BE2C (cell line): ENCODE measurements at regions not wholly inside any gene's neighbourhood (a gene's known extent, or its start where the extent isn't known, plus 50 kb on each side); places are given as distances from the start of the nearest gene placed in this dataset.

Experiments used
- DNase-seq: peaks from one replicate; pipeline ENCODE4 v3.0.0-alpha.2; 2020
- H3K27me3 ChIP-seq: fragments of 250-450 bp; sonication (Bioruptor Pico); 2 replicates; pipeline ENCODE4 v1.5.1; 2020; ENCODE audit warnings: mild to moderate bottlenecking
- H3K36me3 ChIP-seq: fragments of 250-450 bp; sonication (Bioruptor Pico); 2 replicates; pipeline ENCODE4 v1.5.1; 2020; ENCODE audit warnings: mild to moderate bottlenecking
- H3K4me1 ChIP-seq: fragments of 250-450 bp; sonication (Bioruptor Pico); 2 replicates; pipeline ENCODE4 v1.5.1; 2020
- H3K4me3 ChIP-seq: 2 replicates; pipeline ENCODE4 v1.5.1; 2011; ENCODE audit warnings: low read depth, low read length
- H3K9me3 ChIP-seq: fragments of 250-450 bp; sonication (Bioruptor Pico); 2 replicates; pipeline ENCODE4 v1.5.1; 2020
- CTCF ChIP-seq: IDR thresholded peaks from 2 replicates; pipeline ENCODE4 v1.5.1; 2012; ENCODE audit warnings: mild to moderate bottlenecking, low read depth, low read length

DNA sequence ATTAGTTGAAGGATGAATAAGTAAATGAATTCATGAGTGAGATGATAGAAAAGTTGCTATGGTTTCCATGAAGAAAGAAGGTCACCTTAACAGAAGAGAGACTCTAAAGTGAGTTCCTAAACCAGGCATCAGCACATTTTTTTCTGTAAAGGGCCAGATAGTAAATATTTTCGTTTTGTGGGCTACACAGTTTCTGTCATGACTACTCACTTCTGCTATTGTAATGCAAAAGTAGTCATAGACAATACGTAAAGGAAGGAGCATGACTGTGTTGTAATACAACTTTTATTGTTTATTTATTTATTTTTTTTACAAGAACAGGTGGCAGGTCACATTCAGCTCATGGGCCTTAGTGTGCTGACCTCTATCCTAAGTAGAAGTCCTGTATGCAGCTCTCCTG lies 426.1 kb upstream of the DYNLRB2 start:
- TF ChIP-seq CTCF: no peak
- H3K27me3 ChIP-seq: no peaks in the 10 kb centered on the region
- no peaks in the 10 kb centered on the region for H3K4me1 ChIP-seq
- DNase-seq: no peak
- H3K9me3 ChIP-seq: no peaks in the 10 kb centered on the region
- H3K4me3 ChIP-seq: no peak overlapping the region
- H3K36me3 ChIP-seq: no peaks in the 10 kb centered on the region

GRCh38 chr16:80113873-80114574 lies 426.8 kb upstream of the DYNLRB2 start:
- H3K27me3 ChIP-seq: no peaks in the 10 kb centered on the region
- no peak for TF ChIP-seq CTCF
- DNase-seq: no peak
- no peaks in the 10 kb centered on the region for H3K4me1 ChIP-seq
- H3K36me3 ChIP-seq: no peaks in the 10 kb centered on the region
- H3K9me3 ChIP-seq: no peaks in the 10 kb centered on the region
- no peak overlapping the region for H3K4me3 ChIP-seq

- TF ChIP-seq CTCF: no peak
- H3K9me3 ChIP-seq: peaks cover 4% of the 10 kb centered on the region; the same call in 1 of the 2 replicates
- DNase-seq: no peak
- H3K4me1 ChIP-seq: no peaks in the 10 kb centered on the region
- H3K4me3 ChIP-seq: no peak overlapping the region
- H3K36me3 ChIP-seq: no peaks in the 10 kb centered on the region
- no peaks in the 10 kb centered on the region for H3K27me3 ChIP-seq
Measured at GRCh38 chr16:80109581-80109980, 431.2 kb upstream of the DYNLRB2 start.

DNA sequence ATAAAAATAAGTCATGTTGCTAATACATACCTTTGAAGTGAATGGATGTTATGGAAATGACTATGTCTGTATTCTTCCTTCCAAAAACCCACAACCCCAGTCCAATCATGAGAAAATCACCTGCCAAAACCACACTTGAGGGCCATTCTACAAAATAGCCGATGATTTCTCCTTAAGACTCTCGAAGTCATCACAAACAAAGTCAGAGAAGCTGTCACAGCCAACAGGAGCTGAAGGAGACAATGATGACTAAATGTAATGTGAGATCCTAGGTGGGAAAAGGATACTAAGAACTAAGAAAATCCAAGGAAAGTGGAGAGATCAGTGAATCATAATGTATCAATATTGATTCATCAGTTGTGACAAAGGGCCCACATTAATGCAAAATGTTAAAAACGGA lies 432.9 kb upstream of the DYNLRB2 start:
- TF ChIP-seq CTCF: no peak
- Histone ChIP-seq H3K4me3 (no peak overlapping the region), H3K27me3 (no peaks in the 10 kb centered on the region), H3K4me1 (no peaks in the 10 kb centered on the region), H3K36me3 (no peaks in the 10 kb centered on the region), H3K9me3 (peaks cover 4% of the 10 kb centered on the region; the same call in 1 of the 2 replicates)
- DNase-seq: no peak

- H3K9me3 ChIP-seq: peaks cover 4% of the 10 kb centered on the region; the same call in 1 of the 2 replicates
- no peaks in the 10 kb centered on the region for H3K36me3 ChIP-seq
- H3K27me3 ChIP-seq: no peaks in the 10 kb centered on the region
- no peak for DNase-seq
- no peaks in the 10 kb centered on the region for H3K4me1 ChIP-seq
- no peak overlapping the region for H3K4me3 ChIP-seq
- no peak for TF ChIP-seq CTCF
Measured at GRCh38 chr16:80105751-80106150, 435.0 kb upstream of the DYNLRB2 start.

GRCh38 chr16:80105160-80105559 lies 435.6 kb upstream of the DYNLRB2 start:
- Histone ChIP-seq H3K9me3 (peaks cover 4% of the 10 kb centered on the region; the same call in 1 of the 2 replicates), H3K36me3 (no peaks in the 10 kb centered on the region), H3K4me3 (no peak overlapping the region), H3K4me1 (no peaks in the 10 kb centered on the region), H3K27me3 (no peaks in the 10 kb centered on the region)
- DNase-seq: no peak
- no peak for TF ChIP-seq CTCF
